HUES6 (cell line): ENCODE measurements at regions not wholly inside any gene's neighbourhood (a gene's known extent, or its start where the extent isn't known, plus 50 kb on each side); places are given as distances from the start of the nearest gene placed in this dataset.

Experiments used
- H3K27ac ChIP-seq: 2 replicates; pipeline ENCODE4 v1.7.0; 2013; ENCODE audit warnings: low read depth, mild to moderate bottlenecking, low read length, inconsistent platforms
- H3K27me3 ChIP-seq: 2 replicates; pipeline ENCODE4 v1.6.1; 2013; ENCODE audit warnings: low read length; ENCODE audit not compliant: control insufficient read depth, insufficient read depth
- H3K36me3 ChIP-seq: 2 replicates; pipeline ENCODE4 v1.6.1; 2013; ENCODE audit warnings: low read length; ENCODE audit not compliant: control insufficient read depth, insufficient read depth
- H3K4me1 ChIP-seq: 2 replicates; pipeline ENCODE4 v1.6.1; 2013; ENCODE audit warnings: low read length; ENCODE audit not compliant: control insufficient read depth, insufficient read depth
- H3K4me3 ChIP-seq: 2 replicates; pipeline ENCODE4 v1.5.1; 2013; ENCODE audit warnings: low read depth, low read length
- H3K9ac ChIP-seq: one replicate; pipeline ENCODE4 v1.6.1; 2013; ENCODE audit warnings: mild to moderate bottlenecking, low read length
- H3K9me3 ChIP-seq: 2 replicates; pipeline ENCODE4 v1.6.1; 2013; ENCODE audit warnings: low read depth, low read length; ENCODE audit not compliant: control insufficient read depth, insufficient read depth

DNA sequence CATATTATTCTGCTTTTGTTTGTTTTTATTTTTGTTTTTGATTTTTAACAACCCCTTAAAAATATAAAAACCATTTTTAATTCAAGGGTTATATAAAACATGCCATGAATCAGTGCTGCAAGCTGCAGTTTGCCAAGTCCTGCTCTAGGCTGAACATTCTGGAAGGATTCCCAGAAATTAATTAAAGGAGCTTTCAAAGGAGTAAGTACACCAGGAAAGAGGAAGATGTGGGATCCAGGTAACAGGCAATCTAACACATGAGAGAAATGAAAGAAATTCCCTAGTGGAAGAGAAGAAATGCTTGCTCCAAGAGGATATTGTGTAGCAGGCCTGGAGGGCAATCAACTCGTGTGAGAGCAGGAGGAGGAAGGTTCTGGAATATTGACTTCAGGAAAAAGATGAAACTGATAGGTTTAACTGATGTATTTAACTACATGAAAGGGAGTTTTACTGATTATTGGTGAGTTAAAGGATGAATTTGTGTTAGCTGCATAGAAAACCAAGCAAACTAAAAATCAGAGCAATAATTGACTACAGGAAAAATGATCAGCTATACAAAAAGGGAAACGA is 146.0 kb upstream of the PHACTR1 start:
- H3K9ac ChIP-seq = no peak overlapping the region
- no peaks in the 10 kb centered on the region for H3K27me3 ChIP-seq
- peaks cover 10% of the 10 kb centered on the region for H3K4me1 ChIP-seq
- H3K4me3 ChIP-seq = no peak overlapping the region
- H3K9me3 ChIP-seq = no peaks in the 10 kb centered on the region
- no peak overlapping the region for H3K27ac ChIP-seq
- H3K36me3 ChIP-seq = no peaks in the 10 kb centered on the region

DNA sequence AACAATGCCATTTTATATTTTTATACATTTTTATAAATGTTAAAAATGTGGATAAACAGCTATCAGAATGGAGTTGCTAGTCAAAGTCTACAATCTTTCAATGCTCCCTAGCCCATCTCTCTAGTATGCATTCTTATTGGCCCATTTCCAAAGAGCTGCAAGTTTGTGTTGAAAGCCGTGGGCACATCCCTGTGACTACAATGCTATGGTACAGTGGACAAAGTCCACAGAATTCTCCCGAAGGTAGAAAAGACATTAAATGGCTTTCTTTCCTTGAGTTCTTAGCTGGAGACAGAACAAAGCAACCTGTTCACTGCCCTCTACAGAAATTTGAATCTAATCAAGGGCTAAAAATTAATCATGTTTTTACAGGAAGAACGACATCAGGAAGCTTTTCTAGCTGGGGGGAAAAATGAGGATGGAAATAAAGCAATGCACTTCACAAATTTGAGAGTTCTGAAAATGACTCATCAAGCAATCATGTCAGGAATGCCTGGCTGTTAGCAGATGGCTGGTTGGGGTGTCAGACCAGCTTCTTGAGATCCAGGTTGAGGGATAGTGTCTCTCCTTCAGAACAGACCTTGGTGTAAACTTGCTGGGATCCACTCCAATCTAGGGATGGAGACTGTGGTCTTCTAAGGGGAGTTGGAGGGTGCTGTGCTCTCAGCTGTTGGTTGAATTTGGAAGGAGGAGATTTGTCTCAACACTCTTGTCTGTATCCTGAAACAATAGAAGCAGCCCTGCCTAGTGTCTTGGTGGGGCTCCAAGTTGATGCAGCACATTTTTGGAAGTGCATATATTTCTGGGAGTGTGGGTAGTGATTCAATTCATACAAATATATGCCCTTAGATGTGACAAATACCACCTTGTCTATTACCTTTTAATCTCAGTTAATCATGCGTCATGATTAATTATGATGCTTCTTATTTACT is 143.4 kb upstream of the PHACTR1 start:
- Histone ChIP-seq H3K27me3 (no peaks in the 10 kb centered on the region), H3K4me1 (peaks cover 10% of the 10 kb centered on the region), H3K36me3 (no peaks in the 10 kb centered on the region), H3K9me3 (no peaks in the 10 kb centered on the region), H3K27ac (peak overlapping the region; percentile 73; the same call in 1 of the 2 replicates), H3K9ac (no peak overlapping the region), H3K4me3 (peak overlapping the region; percentile 32; the same call in 1 of the 2 replicates)

DNA sequence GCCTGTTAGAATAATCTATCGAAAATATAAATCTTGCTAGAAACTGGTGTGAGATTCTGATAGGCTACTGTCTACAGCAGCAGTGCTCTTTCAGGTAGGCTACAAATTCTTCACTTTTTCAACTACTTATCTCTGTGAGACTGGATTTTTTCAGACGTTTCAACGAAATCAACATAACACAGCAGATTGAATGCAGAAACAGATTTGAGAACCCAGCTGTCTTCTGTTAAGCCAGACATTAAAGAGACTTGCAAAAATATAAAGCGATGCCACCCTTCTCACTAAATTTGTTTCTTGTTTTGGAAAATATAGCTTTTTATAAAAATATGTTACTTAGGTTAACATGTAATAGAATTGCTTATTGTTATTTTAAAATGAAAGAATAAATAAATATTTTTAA is 140.6 kb upstream of the PHACTR1 start:
- H3K27ac ChIP-seq = no peak overlapping the region
- no peak overlapping the region for H3K4me3 ChIP-seq
- no peaks in the 10 kb centered on the region for H3K27me3 ChIP-seq
- H3K36me3 ChIP-seq = no peaks in the 10 kb centered on the region
- no peak overlapping the region for H3K9ac ChIP-seq
- peaks cover 10% of the 10 kb centered on the region for H3K4me1 ChIP-seq
- H3K9me3 ChIP-seq = no peaks in the 10 kb centered on the region

DNA sequence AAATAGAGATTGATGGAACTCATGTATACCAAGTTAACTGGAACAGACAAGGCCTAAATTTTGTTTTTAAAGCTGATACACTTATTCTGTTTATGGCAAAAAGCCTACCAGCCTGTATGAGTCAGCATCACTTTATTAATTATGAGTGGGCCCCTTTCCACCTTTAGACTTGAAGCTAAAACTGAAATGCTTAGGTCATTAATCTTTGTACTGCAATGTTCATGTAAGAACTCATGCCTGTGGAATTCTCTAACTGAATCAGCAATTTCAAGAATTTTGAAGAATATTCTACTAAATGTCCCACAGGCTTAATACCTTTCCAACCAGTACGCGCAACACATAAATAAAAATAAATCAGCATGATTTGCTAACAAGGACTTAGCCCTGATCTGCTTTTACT is 140.2 kb upstream of the PHACTR1 start:
- Histone ChIP-seq H3K9ac (no peak overlapping the region), H3K36me3 (no peaks in the 10 kb centered on the region), H3K27me3 (no peaks in the 10 kb centered on the region), H3K4me1 (peaks cover 10% of the 10 kb centered on the region), H3K27ac (no peak overlapping the region), H3K9me3 (no peaks in the 10 kb centered on the region), H3K4me3 (no peak overlapping the region)

DNA sequence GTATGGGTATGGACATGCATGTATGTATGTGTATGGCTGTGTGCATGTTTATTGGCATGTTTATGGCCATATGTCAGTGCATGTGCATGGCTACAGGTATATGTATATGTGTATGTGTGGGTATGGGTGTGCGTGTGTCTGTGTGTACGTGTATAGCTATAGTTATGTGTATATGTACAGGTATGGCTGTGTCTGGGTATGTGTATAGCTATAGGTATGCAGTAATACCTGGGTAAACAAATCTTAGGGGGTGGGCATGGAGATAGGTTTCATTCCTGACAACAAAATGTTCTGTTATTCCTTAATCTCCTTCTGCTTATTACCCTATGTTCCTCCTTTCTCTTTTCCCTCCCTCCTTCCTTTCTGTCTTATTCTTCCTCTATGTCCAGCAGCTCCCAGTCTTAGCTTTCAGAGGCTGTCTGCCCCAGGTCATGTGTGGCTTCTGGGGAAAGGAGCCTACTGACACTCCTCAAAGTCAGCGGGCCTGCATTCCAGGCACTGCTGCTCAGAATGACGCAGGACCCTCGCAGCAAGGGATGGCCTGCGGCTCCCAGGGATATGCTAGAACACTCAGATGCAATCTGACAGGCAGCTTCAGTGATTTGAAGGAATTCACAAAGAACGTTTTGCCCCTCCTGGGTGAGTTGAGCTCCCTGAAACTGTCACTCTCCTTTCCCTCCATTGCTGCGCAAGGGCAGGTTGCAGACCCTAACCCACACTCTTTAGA is 139.3 kb upstream of the PHACTR1 start:
- H3K27me3 ChIP-seq = no peaks in the 10 kb centered on the region
- H3K9me3 ChIP-seq = no peaks in the 10 kb centered on the region
- H3K27ac ChIP-seq = no peak overlapping the region
- H3K36me3 ChIP-seq = no peaks in the 10 kb centered on the region
- H3K4me1 ChIP-seq = peaks cover 10% of the 10 kb centered on the region
- no peak overlapping the region for H3K4me3 ChIP-seq
- no peak overlapping the region for H3K9ac ChIP-seq

DNA sequence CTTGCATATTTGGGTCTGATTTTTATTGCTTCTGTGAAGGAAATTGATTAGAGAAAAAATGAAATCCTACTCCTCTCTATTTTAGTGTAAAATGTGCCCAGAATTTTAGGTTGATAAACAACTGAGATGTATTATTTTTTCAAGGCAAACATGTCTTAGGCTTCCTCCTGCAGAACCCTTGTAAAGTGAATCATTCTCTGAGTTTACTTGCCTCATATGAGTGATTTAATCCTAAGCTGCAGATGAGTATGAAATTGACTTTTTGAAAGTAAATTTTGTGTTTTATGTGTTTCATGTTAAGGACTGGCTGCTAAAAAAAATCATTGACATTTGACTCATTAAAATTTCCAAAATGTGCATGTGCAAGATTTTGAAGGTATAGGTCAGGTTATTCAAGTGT is 138.5 kb upstream of the PHACTR1 start:
- Histone ChIP-seq H3K9ac (no peak overlapping the region), H3K27ac (no peak overlapping the region), H3K9me3 (no peaks in the 10 kb centered on the region), H3K4me1 (peaks cover 6% of the 10 kb centered on the region), H3K36me3 (no peaks in the 10 kb centered on the region), H3K4me3 (no peak overlapping the region), H3K27me3 (no peaks in the 10 kb centered on the region)

DNA sequence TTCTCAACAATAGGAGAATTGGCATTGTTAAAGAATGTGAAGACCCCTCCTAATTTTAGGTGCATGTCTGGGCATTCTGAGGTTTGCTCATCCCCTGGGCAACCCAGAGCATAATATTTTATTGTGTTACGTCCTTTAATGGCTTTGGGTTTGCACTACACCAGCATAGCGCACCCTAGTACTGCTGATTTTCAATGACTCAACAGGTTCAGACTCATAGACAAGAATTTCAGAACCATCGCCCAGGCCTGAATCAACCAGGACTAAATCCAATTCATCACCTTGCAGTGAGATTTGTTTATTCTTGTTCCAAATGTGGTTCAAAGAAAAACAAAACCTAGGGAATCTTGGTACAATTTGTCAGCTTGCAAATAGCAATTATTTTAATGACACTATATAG is 137.8 kb upstream of the PHACTR1 start:
- Histone ChIP-seq H3K27me3 (no peaks in the 10 kb centered on the region), H3K27ac (no peak overlapping the region), H3K9ac (no peak overlapping the region), H3K9me3 (no peaks in the 10 kb centered on the region), H3K36me3 (no peaks in the 10 kb centered on the region), H3K4me1 (no peaks in the 10 kb centered on the region), H3K4me3 (no peak overlapping the region)

DNA sequence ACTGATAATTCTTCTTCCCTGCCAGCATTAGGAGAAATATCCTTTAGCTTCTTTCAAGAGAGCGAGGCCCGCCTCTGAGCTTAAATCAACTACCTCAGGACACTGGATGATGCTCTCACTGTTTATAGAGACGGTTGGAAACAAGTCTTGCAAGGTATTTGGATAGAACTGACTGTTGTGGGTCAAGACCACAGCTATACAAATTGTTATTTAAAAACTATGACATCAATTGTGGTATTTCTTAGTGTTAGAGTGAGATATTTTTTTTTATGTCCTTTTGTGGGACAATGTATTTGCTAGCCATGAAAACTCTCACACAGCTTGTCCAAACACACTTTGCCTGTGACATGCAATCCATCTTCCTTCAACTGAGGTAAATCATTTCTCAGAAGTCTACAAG is 136.3 kb upstream of the PHACTR1 start:
- Histone ChIP-seq H3K27ac (no peak overlapping the region), H3K27me3 (no peaks in the 10 kb centered on the region), H3K36me3 (no peaks in the 10 kb centered on the region), H3K4me1 (no peaks in the 10 kb centered on the region), H3K9me3 (no peaks in the 10 kb centered on the region), H3K9ac (no peak overlapping the region), H3K4me3 (no peak overlapping the region)

DNA sequence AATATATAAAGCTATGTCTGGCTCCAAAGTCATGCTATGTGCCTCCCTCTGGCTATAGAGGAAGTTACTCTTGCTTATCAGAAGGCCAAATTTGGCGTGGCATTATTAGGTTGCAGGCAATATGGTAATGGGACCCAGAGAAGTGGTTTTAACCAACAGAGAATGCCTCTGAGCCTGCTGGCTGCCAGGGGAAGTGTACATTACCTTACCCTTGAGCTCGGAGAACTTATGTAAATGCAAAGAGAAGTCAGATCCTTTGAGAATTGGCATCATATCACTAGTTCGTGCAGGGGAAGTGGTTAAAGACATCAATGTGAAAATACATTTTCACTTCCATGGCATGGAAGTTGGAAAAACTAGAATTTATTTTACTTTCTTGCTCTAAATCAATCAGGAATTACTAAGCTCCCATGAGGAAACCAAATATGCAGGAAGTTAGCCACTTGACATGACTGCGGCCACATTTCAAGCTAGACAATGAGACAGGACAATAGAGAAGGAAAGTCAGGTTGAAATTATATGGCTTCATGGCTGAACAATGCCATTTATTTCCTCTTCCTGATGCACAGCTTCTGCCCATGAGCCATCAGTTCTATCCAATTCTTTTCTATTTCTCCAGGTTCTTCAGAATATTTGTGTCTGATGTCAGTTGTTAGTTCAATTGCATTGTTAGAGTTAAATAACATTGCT is 134.0 kb upstream of the PHACTR1 start:
- no peaks in the 10 kb centered on the region for H3K27me3 ChIP-seq

DNA sequence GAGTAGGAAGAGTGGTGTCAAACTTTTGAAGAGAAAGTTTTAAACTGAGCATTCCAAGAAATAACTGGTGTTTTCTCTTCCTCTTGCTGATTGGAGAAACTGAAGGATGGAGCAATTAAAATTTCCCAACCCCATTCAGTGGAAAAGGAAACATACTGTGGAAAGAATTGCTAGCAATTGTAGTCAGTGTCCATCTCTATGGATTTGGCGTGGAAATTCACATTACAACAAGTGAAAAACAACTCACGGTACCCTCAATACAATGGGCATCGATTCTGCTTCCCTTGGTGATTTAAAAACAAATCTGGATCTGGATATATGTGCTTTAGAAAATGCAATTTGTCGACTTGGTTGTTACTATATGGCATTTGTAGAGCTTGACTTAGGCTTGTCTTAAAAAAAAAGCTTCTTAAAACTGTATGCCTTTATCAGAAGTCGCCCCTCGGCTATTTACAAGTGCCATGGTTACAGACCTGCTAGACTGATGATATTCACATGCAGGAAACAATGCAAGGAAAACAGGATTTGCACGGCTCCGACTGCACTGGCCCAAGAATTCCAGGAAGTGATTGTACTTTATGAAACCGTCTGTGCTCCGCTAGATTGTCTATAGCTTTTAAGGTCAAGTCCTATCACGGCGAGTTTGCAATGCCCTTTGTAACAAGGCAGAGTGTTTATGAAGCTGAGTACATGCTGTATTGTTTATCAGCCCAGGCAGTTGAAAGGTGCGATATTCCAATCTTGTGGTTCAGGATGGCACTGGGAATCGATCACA is 131.7 kb upstream of the PHACTR1 start:
- H3K27me3 ChIP-seq = no peaks in the 10 kb centered on the region
- no peaks in the 10 kb centered on the region for H3K36me3 ChIP-seq
- H3K27ac ChIP-seq = no peak overlapping the region
- no peak overlapping the region for H3K4me3 ChIP-seq
- no peak overlapping the region for H3K9ac ChIP-seq
- no peaks in the 10 kb centered on the region for H3K9me3 ChIP-seq
- no peaks in the 10 kb centered on the region for H3K4me1 ChIP-seq

More for the DNA sequence above, 134.0 kb upstream of the PHACTR1 start:
- H3K4me1 ChIP-seq = no peaks in the 10 kb centered on the region
- H3K4me3 ChIP-seq = no peak overlapping the region
- no peak overlapping the region for H3K27ac ChIP-seq
- no peaks in the 10 kb centered on the region for H3K9me3 ChIP-seq
- no peak overlapping the region for H3K9ac ChIP-seq
- H3K36me3 ChIP-seq = no peaks in the 10 kb centered on the region
